Fibroblast of mammary gland (primary cell): ENCODE measurements at regions not wholly inside any gene's neighbourhood (a gene's known extent, or its start where the extent isn't known, plus 50 kb on each side); places are given as distances from the start of the nearest gene placed in this dataset.

ENCODE experiments used
- DNase-seq: peaks from one replicate; pipeline ENCODE4 v3.0.0-alpha.2; 2010; ENCODE audit warnings: low read depth
- H3K4me3 ChIP-seq: 2 replicates; pipeline ENCODE4 v1.5.1; 2011; ENCODE audit warnings: low read depth, mild to moderate bottlenecking, low read length, moderate library complexity; ENCODE audit not compliant: control insufficient read depth
- CTCF ChIP-seq: conservative IDR thresholded peaks from 2 replicates; pipeline ENCODE4 v1.5.1; 2011; ENCODE audit warnings: low read depth, low read length, inconsistent platforms; ENCODE audit not compliant: control insufficient read depth, insufficient read depth

GRCh38 chr2:12407160-12407559, 309.6 kb upstream of the TRIB2 start:
- no peak for DNase-seq
- no peak overlapping the region for H3K4me3 ChIP-seq
- TF ChIP-seq CTCF, result no peak

- no peak for DNase-seq
- TF ChIP-seq CTCF, result no peak
- no peak overlapping the region for H3K4me3 ChIP-seq
Measured at GRCh38 chr2:12412898-12413305, 303.8 kb upstream of the TRIB2 start.

GRCh38 chr2:12415536-12415935, 301.2 kb upstream of the TRIB2 start:
- DNase-seq, result no peak
- H3K4me3 ChIP-seq, result no peak overlapping the region
- TF ChIP-seq CTCF, result no peak

GRCh38 chr2:12416600-12416999, 300.1 kb upstream of the TRIB2 start:
- peak; percentile 71 for TF ChIP-seq CTCF
- peak; percentile 75 for DNase-seq
- no peak overlapping the region for H3K4me3 ChIP-seq

- no peak overlapping the region for H3K4me3 ChIP-seq
- TF ChIP-seq CTCF, result no peak
- peak; percentile 26 for DNase-seq
Measured at GRCh38 chr2:12417786-12418185, 298.9 kb upstream of the TRIB2 start.

GRCh38 chr2:12419803-12420202, 296.9 kb upstream of the TRIB2 start:
- no peak for TF ChIP-seq CTCF

GRCh38 chr2:12421046-12421445, 295.7 kb upstream of the TRIB2 start:
- no peak for DNase-seq
- no peak for TF ChIP-seq CTCF
- no peak overlapping the region for H3K4me3 ChIP-seq

More at GRCh38 chr2:12419803-12420202, 296.9 kb upstream of the TRIB2 start:
- DNase-seq, result no peak
- no peak overlapping the region for H3K4me3 ChIP-seq
